GDM1 (cell line): ENCODE measurements at regions not wholly inside any gene's neighbourhood (a gene's known extent, or its start where the extent isn't known, plus 50 kb on each side); places are given as distances from the start of the nearest gene placed in this dataset.

Source experiments
- DNase-seq: peaks from one replicate; lab custom pipeline; 2025; lab: John Stamatoyannopoulos, UW

- DNase-seq: no peak
These were observed 430.1 kb downstream of the CCDC85A start for GRCh38 chr2:56613920-56614319.

- DNase-seq: no peak
These were observed 432.0 kb downstream of the CCDC85A start for GRCh38 chr2:56615760-56616159.

GRCh38 chr2:56624181-56624580 is 440.4 kb downstream of the CCDC85A start:
- DNase-seq: no peak

- no peak for DNase-seq
These were observed 443.1 kb downstream of the CCDC85A start for GRCh38 chr2:56626927-56627326.

- DNase-seq: no peak
These were observed 446.5 kb downstream of the CCDC85A start for GRCh38 chr2:56630286-56630685.

GRCh38 chr2:56647997-56648396 is 464.2 kb downstream of the CCDC85A start:
- no peak for DNase-seq

GRCh38 chr2:56648802-56649201 is 465.0 kb downstream of the CCDC85A start:
- no peak for DNase-seq

GRCh38 chr2:56654936-56655335 is 471.1 kb downstream of the CCDC85A start:
- no peak for DNase-seq

GRCh38 chr2:56656826-56657225 is 473.0 kb downstream of the CCDC85A start:
- DNase-seq: no peak

GRCh38 chr2:56666777-56667176 is 483.0 kb downstream of the CCDC85A start:
- DNase-seq: no peak

- no peak for DNase-seq
These were observed 488.3 kb downstream of the CCDC85A start for GRCh38 chr2:56671973-56672569.

GRCh38 chr2:56674084-56674483 is 490.3 kb downstream of the CCDC85A start:
- DNase-seq: no peak

- no peak for DNase-seq
These were observed 493.2 kb downstream of the CCDC85A start for GRCh38 chr2:56676966-56677365.

- no peak for DNase-seq
These were observed 497.3 kb downstream of the CCDC85A start for GRCh38 chr2:56680971-56681631.

GRCh38 chr2:56681659-56682396 is 498.0 kb downstream of the CCDC85A start:
- DNase-seq: no peak

- no peak for DNase-seq
These were observed 498.6 kb downstream of the CCDC85A start for GRCh38 chr2:56682397-56682760.

- no peak for DNase-seq
These were observed 500.5 kb downstream of the CCDC85A start for GRCh38 chr2:56684327-56684726.

- no peak for DNase-seq
These were observed 501.4 kb downstream of the CCDC85A start for GRCh38 chr2:56685205-56685604.

- DNase-seq: no peak
These were observed 503.4 kb downstream of the CCDC85A start for GRCh38 chr2:56687169-56687568.

GRCh38 chr2:56688661-56689060 is 504.9 kb downstream of the CCDC85A start:
- no peak for DNase-seq

GRCh38 chr2:56693501-56693900 is 509.7 kb downstream of the CCDC85A start:
- DNase-seq: no peak

- no peak for DNase-seq
These were observed 519.2 kb downstream of the CCDC85A start for GRCh38 chr2:56703001-56703400.

- no peak for DNase-seq
These were observed 521.9 kb downstream of the CCDC85A start for GRCh38 chr2:56705713-56706112.
